HTR-8/SVneo (cell line): ENCODE measurements at regions not wholly inside any gene's neighbourhood (a gene's known extent, or its start where the extent isn't known, plus 50 kb on each side); places are given as distances from the start of the nearest gene placed in this dataset.

Experiments
- DNase-seq: peaks from one replicate; pipeline ENCODE4 v3.0.0; 2011; ENCODE audit warnings: low spot score, mixed read lengths; ENCODE audit not compliant: insufficient read length
- FAIRE-seq: peaks from 2 replicates; lab custom pipeline; 2011; peaks lifted over from hg19 to GRCh38; lab: Jason Lieb, UNC

DNA sequence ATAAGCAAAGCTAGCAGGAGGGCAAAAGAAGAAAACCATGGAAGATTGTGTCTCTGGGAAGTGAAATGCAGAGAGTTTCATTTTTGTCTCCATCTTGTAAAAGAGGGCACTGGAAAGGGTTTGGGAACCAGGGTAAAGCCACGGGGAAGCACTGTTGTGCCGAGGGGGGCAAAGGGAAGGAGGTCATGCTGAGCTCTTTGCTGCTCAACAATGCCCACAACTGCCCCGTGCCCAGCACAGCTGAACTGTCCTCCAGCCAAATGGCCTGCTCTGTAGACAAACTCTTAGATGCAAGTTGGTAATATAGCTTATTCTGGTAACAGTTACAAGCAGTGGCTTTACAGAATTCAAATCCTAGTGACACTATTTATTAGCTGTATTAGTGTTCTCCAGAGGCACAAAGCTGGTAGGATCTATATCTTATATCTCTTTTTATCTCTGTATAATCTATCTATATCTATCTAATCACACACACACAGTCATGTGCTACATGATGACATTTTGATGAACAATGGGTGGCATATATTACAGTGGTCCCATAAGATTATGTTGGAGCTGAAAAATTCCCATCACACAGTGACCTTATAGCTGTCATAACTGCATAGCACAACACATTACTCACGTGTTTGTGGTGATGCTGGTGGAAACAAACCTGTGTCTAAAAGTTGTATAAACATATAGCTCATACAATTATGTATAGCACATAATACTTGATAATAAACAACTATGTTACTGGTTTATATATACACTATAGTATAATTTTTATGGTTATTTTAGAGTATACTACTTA, 203.4 kb upstream of the DDHD1 start:
- FAIRE-seq = peak; percentile 70
- no peak for DNase-seq

DNA sequence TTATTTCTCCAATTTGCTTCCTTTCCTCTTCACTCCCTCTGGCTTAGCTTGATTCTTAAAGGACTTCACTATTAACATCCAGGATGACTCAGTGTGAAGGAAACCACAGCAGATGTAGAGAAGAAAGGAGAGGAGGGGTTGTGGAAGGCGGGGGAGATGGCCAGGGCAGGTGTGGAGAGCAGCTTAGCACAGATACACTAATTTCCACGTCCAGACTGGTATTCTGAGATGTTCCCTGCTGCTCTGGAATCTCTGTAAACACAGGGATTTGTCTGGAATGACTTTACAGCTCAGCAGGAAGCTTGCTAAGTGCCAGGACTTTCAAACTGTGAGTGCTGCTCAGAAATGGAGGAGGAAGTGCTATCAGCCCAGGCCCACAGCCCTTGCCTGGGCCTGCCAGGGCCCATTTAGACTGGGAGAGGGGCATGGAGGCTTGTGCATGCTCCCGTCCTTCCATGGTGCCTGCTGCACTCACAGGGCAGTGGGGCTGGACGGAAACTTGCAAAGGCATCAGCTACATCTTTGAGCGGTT, 202.5 kb upstream of the DDHD1 start:
- DNase-seq (peak; percentile 51), FAIRE-seq (peak; percentile 82)

DNA sequence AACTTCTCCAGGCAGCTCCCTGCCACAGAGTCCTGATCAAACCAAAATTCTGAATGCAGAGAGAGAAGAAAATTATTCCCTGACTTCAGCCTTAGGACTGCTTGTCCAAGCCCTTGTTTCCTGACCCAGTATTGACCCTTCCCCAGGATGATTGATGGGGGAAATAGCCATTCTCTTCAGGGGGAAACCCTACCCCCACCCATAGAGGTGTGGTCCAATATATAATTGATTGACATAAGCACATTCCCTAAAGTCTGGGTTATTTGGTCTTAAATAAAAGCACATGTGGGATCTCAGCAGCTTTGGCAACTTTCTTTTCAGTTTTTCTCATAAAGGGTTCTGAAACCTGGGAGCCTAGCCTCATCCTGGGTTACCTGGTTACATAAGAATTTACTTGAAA, 201.2 kb upstream of the DDHD1 start:
- DNase-seq (no peak), FAIRE-seq (peak; percentile 28)

DNA sequence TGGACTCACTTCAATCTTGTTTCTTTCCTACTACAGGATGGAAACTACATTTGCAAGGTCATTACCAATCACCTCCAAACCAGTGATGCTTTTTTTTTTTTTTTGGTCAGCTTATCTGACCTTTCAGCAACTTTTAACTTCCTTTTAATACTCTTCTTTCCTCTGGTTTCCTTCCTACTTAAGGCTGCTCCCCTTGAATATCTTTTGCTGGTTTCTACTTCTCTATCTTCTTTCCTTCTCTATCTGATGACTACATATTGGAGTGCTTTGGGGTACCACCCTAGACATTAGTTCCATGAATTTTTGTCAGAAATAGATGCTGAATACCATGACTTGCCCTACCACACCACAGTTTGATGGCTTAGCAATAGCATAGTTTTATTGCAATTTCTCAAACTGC, 197.7 kb upstream of the DDHD1 start:
- peak; percentile 49 for FAIRE-seq
- no peak for DNase-seq

DNA sequence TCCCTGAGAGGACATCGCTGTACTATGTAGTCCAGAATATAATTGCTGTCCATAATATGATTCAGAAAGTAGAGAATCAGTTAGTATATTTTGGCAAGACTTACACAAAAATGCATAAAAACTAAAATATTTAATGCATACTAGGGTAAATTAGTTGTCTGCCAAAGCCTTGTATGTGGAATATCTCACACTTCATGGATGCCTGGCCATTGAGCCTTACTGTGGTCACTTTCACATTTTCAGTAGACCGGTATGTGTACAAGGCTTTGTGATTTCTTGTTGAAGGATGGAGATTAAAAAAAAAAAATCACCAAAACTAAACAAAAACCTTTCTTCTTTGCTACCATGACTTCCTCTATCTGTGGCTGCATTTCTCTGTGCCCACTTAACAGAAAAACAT, 197.3 kb upstream of the DDHD1 start:
- FAIRE-seq = no peak
- DNase-seq = no peak

DNA sequence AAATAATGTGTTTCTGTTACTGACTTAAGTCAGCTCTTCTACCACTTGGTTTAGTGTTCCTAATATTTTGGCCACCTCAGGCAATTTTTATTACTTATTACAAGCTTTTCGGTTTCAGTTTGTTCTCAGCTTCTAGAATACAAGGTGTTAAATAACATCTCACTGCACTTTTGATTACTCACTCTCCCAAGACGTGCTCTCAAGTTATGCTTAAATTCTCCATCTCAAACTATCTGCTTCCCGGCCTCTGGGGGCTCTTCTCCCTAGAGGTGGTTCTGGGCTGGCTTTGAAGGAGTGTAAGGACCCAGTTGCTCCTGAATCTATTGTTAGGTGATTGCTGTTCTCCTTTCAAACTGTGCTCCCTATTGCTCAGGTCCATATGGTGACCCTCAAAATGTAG, 193.9 kb upstream of the DDHD1 start:
- peak; percentile 26 for FAIRE-seq

DNA sequence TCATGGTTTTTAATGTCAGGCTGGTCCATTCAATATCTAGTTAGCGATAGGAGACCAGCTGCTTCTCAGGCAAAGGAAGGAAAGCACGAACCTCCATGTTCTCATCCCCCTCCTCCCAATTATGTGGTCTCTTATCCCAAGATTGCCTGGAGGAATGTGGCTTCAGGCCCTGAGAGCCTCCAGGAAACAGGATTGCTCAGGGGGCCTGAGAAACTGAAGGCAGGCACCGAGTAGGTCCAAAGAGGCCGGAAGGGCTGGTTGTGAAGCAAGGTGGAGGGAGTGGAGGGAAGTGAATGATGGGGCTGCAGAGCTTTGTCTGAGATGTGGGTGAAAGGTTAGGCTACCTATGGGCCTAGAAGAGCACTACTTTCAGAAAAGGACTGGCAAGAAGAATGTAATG, 188.2 kb upstream of the DDHD1 start:
- FAIRE-seq (no peak), DNase-seq (no peak)

More for the DNA sequence above, 193.9 kb upstream of the DDHD1 start:
- no peak for DNase-seq

DNA sequence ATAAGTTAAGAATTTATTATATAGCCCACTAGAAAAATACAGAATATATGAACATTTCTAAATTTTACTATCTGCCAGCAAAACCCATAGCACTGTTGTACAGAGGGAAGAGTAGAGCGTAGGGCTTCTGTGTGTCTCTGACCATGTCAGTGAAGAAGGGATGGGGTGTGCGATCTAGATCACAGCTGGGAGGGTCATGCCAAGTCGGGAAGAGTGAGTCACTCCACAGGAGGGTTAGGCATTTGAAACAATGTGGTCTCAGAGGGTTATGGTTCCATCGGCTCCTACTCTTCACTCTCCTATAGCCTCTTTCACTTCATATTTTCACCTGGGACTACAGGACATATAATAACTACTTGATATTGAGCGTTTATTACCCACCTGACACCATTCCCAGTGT, 185.1 kb upstream of the DDHD1 start:
- peak; percentile 80 for FAIRE-seq

DNA sequence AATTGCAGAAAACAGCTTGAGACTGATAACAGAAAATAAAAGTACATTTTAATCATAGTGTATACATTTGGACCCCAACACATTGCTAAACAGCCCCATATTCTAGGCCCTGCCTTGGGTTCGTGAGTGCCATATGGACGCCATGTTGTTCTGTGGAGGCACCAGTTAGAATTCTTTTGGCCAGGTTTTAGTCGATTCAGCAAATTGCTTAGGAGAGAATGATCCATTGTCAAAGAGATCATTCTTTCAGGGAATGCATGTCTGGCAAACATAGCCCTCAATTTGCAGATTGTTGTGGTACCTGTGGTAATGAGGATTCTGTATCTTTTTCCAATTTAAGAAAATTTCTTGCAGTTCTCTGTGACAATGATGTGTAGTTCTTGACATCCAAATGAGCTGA, 183.6 kb upstream of the DDHD1 start:
- DNase-seq = no peak
- FAIRE-seq = no peak

More for the DNA sequence above, 185.1 kb upstream of the DDHD1 start:
- peak; percentile 46 for DNase-seq

DNA sequence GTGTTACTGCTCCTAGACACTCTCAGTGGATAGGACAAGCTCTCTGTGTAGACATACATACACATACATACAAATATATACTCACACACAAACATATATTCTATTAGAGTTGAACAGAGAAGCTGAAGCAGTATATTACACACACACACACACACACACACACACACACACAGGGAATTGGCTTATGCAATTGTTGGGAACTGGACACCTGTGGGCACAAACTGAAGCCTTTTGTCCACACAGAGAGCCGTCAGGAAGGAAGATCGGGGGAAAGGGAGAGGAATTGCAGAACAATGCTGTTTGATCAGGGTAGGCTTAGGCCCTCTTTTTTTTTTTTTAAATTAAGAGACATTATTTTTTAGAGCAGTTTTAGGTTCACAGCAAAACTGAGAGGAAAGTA, 180.7 kb upstream of the DDHD1 start:
- peak; percentile 48 for FAIRE-seq
- DNase-seq = no peak

DNA sequence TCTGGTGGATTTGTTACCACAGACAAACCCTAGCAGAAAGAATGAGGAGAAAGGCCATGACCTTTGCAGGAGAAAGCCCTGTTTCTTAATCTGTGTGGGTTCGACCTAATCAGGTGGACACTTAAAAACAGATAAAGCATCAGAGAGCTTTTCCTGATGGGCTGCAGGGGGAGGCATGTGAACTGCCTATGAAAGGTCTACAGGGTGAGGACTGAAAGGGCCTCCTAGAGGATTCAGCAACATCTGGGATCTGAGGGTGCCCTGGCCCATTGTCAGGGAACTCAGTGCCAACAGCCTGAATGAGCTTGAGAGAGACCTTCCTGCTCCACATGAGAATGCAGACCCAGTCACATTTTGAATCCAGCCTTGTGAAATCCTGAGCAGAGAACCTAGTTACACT, 178.8 kb upstream of the DDHD1 start:
- DNase-seq (no peak), FAIRE-seq (no peak)

DNA sequence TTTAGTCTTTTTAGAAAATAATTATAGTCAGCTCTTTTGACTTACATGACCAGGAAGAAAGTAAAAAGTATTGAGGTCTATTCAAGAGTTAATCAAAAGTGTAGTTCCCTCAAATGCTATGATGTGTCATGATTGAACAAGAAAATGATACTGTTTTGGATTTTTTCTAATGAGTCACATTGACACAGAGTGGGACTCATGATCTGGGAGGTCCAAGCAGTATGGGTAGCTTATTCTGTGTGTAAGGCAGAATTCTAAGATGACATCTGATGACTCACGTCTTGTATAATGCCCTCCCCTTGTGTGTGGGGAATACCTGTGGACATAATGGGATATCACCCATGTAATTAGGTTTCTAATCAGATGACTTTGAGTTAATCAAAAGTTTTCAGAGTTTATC, 178.1 kb upstream of the DDHD1 start:
- peak; percentile 76 for FAIRE-seq
- peak; percentile 45 for DNase-seq

DNA sequence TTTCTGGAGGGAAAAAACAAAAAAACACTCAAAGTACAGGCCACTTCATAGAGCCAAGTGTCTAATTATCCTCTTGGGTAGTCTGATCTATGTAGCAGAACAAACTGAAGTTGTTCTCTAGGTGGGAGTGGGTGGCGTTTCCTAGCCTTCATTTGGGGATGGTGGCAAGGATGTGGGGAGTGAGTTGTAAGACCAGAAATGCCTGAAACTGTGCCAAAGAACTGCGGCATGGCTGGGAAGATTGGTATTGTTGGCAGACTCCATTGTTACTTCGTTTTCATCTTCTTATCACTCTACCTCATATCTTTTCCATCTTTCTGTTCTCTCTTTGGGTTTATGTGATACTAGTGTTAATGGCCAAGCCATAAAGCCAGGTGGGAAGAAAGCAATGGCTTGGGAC, 177.3 kb upstream of the DDHD1 start:
- FAIRE-seq = peak; percentile 48
- no peak for DNase-seq

DNA sequence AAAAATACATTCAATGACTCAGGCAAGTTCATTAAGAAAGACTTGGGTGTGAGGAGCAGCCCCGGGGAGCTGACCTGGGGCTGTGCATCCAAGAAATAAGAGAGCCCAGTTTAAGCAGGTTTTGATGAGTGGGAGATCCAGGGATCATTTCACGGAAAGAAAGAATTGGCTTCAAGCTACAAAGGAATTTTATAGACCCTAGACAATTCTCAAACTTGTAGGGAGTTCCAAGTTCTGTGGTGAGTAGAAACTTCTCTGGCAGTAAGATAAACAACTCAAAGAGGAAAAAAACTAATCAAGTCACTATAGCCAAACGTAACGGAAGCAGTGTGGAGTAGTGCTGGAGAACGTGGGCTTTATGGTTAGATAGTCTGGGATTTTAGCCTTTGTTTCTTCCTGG, 175.7 kb upstream of the DDHD1 start:
- FAIRE-seq = no peak
- DNase-seq = no peak

DNA sequence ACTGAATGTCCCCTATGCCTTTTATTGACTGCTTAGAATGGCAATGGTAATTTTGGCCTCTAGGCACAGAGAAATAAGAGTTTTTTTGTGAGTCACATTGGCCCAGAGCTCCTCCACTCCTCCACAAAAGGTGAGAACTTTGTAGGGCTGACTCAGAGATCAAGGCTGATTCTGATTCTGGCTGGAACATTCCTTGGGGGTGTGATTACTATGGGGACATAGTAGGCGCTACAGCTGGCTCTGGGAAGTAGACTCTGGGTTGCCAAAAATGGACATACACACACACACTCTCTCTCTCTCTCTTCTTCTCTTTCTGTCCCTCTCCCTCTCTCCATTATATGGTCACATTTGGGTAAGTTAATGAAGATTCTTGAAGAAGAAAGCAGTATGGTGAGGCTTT, 174.6 kb upstream of the DDHD1 start:
- FAIRE-seq (no peak), DNase-seq (no peak)

DNA sequence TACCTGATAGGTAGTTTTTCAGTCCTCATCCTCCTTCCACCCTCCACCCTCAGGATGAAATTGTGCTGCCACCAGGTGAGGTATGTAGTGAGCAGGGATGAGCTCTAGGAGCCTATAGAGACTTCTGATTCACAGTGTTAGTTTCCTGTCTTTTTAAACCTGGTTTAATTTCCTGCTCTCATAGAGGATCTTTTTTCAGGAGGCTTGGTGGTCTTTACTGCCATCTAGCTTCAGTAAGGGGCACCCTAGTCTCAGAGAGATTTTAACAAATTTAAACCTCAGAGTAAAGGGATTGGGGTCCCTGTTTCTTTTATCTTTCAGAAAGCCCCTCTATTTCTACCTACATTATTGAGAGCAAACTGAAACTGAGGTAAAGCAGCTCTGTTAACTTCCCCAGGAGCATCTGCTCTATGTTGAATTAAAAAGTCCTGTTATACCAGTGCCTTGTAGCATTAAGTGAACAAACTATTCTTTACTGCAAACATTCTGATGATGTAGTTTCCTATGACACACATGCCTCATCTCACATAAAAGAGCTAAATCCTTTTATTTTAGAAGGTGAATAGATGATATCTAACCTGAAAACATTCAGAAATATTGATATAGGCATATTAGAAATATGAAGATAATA, 172.2 kb upstream of the DDHD1 start:
- FAIRE-seq (no peak), DNase-seq (peak; percentile 40)

DNA sequence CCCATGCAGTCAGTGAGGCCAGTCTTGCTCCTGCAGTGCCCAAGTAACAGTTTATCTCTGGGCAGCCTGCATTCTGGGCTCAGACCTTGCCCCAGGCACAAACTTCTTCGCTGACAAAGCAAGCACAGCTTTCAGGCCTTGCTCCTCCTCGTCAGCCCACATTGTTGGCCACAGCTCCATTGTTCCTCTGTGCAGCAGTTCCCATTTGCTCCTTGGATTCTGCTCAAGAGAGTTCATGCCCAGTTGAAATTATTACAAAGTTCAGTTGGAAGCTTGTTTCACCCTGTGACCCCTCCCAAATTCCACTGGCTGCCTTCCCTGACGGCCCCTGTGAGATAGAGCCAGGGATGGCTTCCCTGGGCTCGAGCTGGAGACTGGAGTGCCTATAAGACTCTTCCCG, 163.4 kb upstream of the DDHD1 start:
- FAIRE-seq (no peak), DNase-seq (no peak)

DNA sequence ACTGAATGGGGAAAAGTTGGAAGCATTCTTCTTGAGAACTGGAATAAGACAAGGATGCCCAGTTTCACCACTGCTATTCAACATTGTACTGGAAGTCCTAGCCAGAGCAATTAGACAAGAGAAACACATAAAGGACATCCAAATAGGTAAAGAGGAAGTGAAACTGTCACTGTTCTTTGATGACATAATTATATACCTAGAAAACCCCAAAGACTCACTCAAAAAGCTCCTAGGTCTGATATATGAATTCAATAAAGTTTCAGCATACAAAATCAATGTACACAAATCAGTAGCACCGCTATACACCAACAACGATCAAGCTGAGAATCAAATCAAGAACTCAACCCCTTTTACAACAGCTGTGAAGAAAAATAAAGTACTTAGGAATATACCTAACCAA, 157.3 kb upstream of the DDHD1 start:
- FAIRE-seq (no peak), DNase-seq (no peak)

DNA sequence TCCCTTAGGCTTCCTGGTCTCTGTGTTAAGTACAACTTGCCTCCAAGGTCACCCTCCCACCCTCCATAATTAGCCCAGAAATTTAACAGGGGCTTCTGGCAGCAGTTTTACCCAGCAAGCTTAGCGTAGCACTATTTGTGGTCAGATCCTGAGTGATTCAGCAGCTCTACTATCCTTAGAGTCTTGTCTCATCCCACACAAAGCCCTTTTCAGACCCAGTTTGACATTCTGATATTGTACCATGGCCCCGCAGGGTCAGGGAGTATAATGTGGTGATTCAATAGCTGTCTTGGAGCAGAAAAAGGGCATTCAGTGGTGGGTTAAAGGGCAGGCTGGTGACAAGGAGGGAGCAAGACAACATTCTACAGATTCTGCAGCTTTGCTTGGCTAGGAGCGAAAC, 153.8 kb upstream of the DDHD1 start:
- peak; percentile 42 for DNase-seq
- FAIRE-seq = peak; percentile 20

DNA sequence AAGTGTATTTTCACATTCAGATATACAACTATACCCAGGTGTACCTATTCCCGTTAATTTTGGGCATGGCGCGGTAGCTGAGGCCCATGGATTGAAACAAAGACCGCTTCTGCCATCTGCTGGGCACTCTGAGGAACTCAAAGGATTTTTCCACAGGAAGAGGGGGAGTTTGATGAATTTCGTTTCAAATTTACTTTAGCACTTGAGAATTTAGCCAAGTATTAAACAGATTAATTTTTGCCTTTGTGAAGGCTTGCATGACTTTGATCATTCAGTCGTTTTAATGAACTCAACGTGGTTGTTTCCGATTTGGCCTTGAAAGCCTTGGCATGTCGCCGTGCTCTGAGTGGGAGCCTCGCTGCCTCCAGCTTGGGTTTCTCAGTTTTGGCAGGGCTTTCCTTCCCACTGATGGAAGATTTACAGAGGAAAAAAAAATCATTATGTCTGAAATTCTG, 153.2 kb upstream of the DDHD1 start:
- DNase-seq (peak; percentile 70), FAIRE-seq (peak; percentile 74)

DNA sequence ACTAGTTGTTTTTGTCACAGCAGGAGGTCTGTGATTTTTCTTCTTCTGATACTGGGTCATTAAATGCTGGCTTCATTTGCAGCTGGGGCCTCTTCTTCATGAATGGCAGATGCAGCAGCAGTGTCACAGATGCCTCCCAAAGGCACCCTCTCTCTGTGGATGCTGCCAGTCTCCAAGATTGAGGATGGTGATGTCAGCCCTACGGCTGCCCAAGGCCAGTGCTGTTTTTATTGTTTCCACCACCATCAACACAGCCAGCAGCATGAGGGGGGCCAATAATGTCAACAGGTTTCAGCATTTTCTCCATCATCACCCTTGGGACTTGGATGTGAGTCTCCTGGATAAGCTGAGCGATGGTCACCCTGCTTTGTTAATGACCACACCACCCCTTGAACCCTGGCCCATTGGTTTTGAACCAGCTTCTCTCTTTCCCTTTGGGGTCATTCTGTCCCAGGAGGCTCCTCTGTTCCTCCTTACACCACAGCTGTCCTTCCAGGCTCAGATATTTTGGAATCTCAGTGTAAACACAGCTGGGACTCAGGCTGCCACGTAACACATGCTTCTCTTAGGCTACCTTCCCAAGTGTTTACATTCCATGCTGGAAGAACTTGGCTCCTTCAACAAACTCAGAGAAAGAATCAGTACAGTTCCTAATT, 151.7 kb upstream of the DDHD1 start:
- DNase-seq (no peak), FAIRE-seq (no peak)
